K562 (cell line): ENCODE measurements at regions not wholly inside any gene's neighbourhood (a gene's known extent, or its start where the extent isn't known, plus 50 kb on each side); places are given as distances from the start of the nearest gene placed in this dataset.

Source experiments
- ATAC-seq: fragments of 200-7000 bp; cut with Tn5 transposase; 3 replicates; pipeline ENCODE4 v1.9.1; 2020; ENCODE audit warnings: moderate library complexity
- BruUV-seq: library from RNA; stranded (reverse); fragments of 400-500 nt; replicated peaks from 2 replicates; lab custom pipeline; 2021; lab: Mats Ljungman, UMichigan
- CTCF ChIA-PET: fragments of 300-600 bp; formaldehyde crosslinking; extraction: SDS; loops from one replicate; lab custom pipeline; 2021; ENCODE audit warnings: low intra/inter-chr PET ratio; lab: Yijun Ruan, JAX
- POLR2A ChIA-PET: fragments of 300-600, 350-650 bp; sonication (Branson Sonifier 250); formaldehyde crosslinking; extraction: SDS; loops from one replicate; lab custom pipeline; 2021; ENCODE audit warnings: antibody characterized with exemption, inconsistent platforms; lab: Yijun Ruan, JAX
- DNase-seq, 4 experiments: peaks; one replicate each; pipeline versions ENCODE4 v3.0.0 to v3.0.0-alpha.2; 2011 to 2018; ENCODE audit warnings: low spot score in 3 of 4, mixed read lengths in 3 of 4; ENCODE audit errors: extremely low read depth in 1 of 4
- FAIRE-seq: peaks from 2 replicates; lab custom pipeline; 2011; peaks lifted over from hg19 to GRCh38; lab: Jason Lieb, UNC
- H2AFZ ChIP-seq: 2 replicates; pipeline ENCODE4 v1.6.0; 2011; ENCODE audit warnings: low read depth, low read length, control low read depth, inconsistent platforms
- H3K27ac ChIP-seq: fragments of 200-600 bp; 3 replicates; pipeline ENCODE4 v1.8.0; 2011; ENCODE audit warnings: low read depth, mild to moderate bottlenecking, control low read depth, inconsistent platforms, low read length, moderate library complexity, mixed read lengths; ENCODE audit errors: extremely low read depth
- H3K27me3 ChIP-seq, 2 experiments: fragments of 300-600 bp in 1 of 2; 2 replicates in 1 of 2; 3 replicates in 1 of 2; pipeline versions ENCODE4 v1.6.0 to v1.8.0; 2011; ENCODE audit warnings: inconsistent platforms in 2 of 2, low read length in 2 of 2, mild to moderate bottlenecking in 1 of 2, mixed read lengths in 1 of 2, moderate library complexity in 1 of 2; ENCODE audit not compliant: control insufficient read depth in 2 of 2, insufficient read depth in 2 of 2
- H3K36me3 ChIP-seq: fragments of 300-600 bp; 3 replicates; pipeline ENCODE4 v1.8.0; 2011; ENCODE audit warnings: mild to moderate bottlenecking, low read length, inconsistent platforms; ENCODE audit not compliant: control insufficient read depth, insufficient read depth
- H3K4me1 ChIP-seq, 2 experiments: fragments of 200-600 bp in 1 of 2; replicated peaks in 1 of 2; 2 replicates in 1 of 2; 3 replicates in 1 of 2; pipeline versions ENCODE4 v1.5.1 to v1.8.0; 2011; ENCODE audit warnings: inconsistent platforms in 2 of 2, low read length in 2 of 2, mild to moderate bottlenecking in 1 of 2, mixed read lengths in 1 of 2, moderate library complexity in 1 of 2; ENCODE audit not compliant: control insufficient read depth in 2 of 2, insufficient read depth in 2 of 2
- H3K4me2 ChIP-seq: 2 replicates; pipeline ENCODE4 v1.6.1; 2011; ENCODE audit warnings: low read length, control low read depth, inconsistent platforms, mixed read lengths; ENCODE audit not compliant: insufficient read depth
- H3K4me3 ChIP-seq: fragments of 200-600 bp; sonication (generic), shearing (Covaris generic); 2 replicates; pipeline ENCODE4 v1.5.1; 2016; ENCODE audit warnings: control low read depth, inconsistent platforms
- H3K79me2 ChIP-seq: fragments of 200-600 bp; 3 replicates; pipeline ENCODE4 v1.8.0; 2011; ENCODE audit warnings: low read length, inconsistent platforms; ENCODE audit not compliant: control insufficient read depth, insufficient read depth
- H3K9ac ChIP-seq, 2 experiments: 2 replicates each; pipeline versions ENCODE4 v1.6.0 to v1.6.1; 2011; ENCODE audit warnings: low read depth in 2 of 2, low read length in 2 of 2, control low read depth in 1 of 2, inconsistent platforms in 1 of 2, mild to moderate bottlenecking in 1 of 2, mixed read lengths in 1 of 2; ENCODE audit not compliant: insufficient read depth in 1 of 2
- H3K9me1 ChIP-seq: one replicate; pipeline ENCODE4 v1.6.0; 2011; ENCODE audit warnings: inconsistent platforms, mild to moderate bottlenecking, low read length, moderate library complexity; ENCODE audit not compliant: control insufficient read depth, insufficient read depth
- H3K9me3 ChIP-seq: replicated peaks from 2 replicates; pipeline ENCODE4 v1.5.1; 2011; ENCODE audit warnings: low read depth, low read length, inconsistent platforms; ENCODE audit not compliant: control insufficient read depth, insufficient read depth
- H4K20me1 ChIP-seq: replicated peaks from 2 replicates; pipeline ENCODE4 v1.6.1; 2011; ENCODE audit warnings: low read length, inconsistent platforms, mixed read lengths; ENCODE audit not compliant: control insufficient read depth, insufficient read depth
- ELK3 ChIP-seq: fragments of 450-650 bp; formaldehyde crosslinking; IDR thresholded peaks from 2 replicates; pipeline ENCODE4 v1.4.0; 2020; ENCODE audit warnings: mild to moderate bottlenecking
- HOXB6 ChIP-seq: fragments of 250-450 bp; sonication (Bioruptor Pico); IDR thresholded peaks from 2 replicates; pipeline ENCODE4 v1.5.1; 2022; ENCODE audit warnings: mild to moderate bottlenecking, borderline replicate concordance
- RFX7 ChIP-seq: fragments of 250-450 bp; sonication (Bioruptor Pico); IDR thresholded peaks from 2 replicates; pipeline ENCODE4 v1.5.1; 2021; ENCODE audit warnings: mild to moderate bottlenecking
- SIRT6 ChIP-seq: IDR thresholded peaks from one replicate; pipeline ENCODE4 v1.6.1; 2012; ENCODE audit warnings: low read depth, mild to moderate bottlenecking, control low read depth, inconsistent platforms, low read length, moderate library complexity
- SMARCB1 ChIP-seq: IDR thresholded peaks from 2 replicates; pipeline ENCODE4 v1.6.1; 2011; ENCODE audit warnings: improper control_type of control experiment, low read depth; ENCODE audit not compliant: insufficient read length
- SNIP1 ChIP-seq: fragments of 450-650 bp; IDR thresholded peaks from 2 replicates; pipeline ENCODE4 v1.7.1; 2017; ENCODE audit warnings: low read depth, mild to moderate bottlenecking
- ZKSCAN3 ChIP-seq: fragments of 250-450 bp; sonication (Bioruptor Pico); IDR thresholded peaks from 2 replicates; pipeline ENCODE4 v1.4.0; 2020
- ZNF274 ChIP-seq: IDR thresholded peaks from 2 replicates; pipeline ENCODE4 v1.6.1; 2011; ENCODE audit warnings: low read depth, mild to moderate bottlenecking, low read length, moderate library complexity, borderline replicate concordance
- ZNF384 ChIP-seq: IDR thresholded peaks from 2 replicates; pipeline ENCODE4 v1.6.1; 2012; ENCODE audit warnings: low read depth, low read length, improper control_type of control experiment
- ZNF639 ChIP-seq, 2 experiments: fragments of 200-800 bp in 1 of 2; sonication (Bioruptor generic) in 1 of 2; sonication (generic) in 1 of 2; formaldehyde crosslinking in 1 of 2; IDR thresholded peaks in 1 of 2; conservative IDR thresholded peaks in 1 of 2; 2 replicates each; pipeline versions ENCODE4 v1.5.0 to v1.6.1; 2016 to 2020; ENCODE audit warnings: missing compliant biosample characterization in 1 of 2, missing genetic modification characterization in 1 of 2, missing genetic modification reagents in 1 of 2
- ZNF785 ChIP-seq: fragments of 250-450 bp; sonication (Bioruptor Pico); IDR thresholded peaks from 2 replicates; pipeline ENCODE4 v1.4.0; 2020; ENCODE audit warnings: mild to moderate bottlenecking
- WGBS: fragments of 100-300 bp; shearing (Covaris generic); methylation state at CpG from one replicate; pipeline ENCODE4 v1.1.6; 2016; ENCODE audit warnings: low coverage, mixed read lengths; ENCODE audit not compliant: insufficient coverage; ENCODE audit errors: missing lambda C conversion rate; 5-methylcytosine and 5-hydroxymethylcytosine counted together
- in situ Hi-C: fragments of 300-500 bp; cut with MboI; formaldehyde crosslinking; loops from 4 replicates; pipeline ENCODE4 v1.15.0; 2018; ENCODE audit warnings: inconsistent platforms, mixed read lengths
- intact Hi-C: fragments of 100-400 bp; cut with micrococcal nuclease; formaldehyde crosslinking; loops from 2 replicates; pipeline ENCODE4 v1.14.2; 2022

GRCh38 chr18:10142056-10142455 lies 228.2 kb downstream of the VAPA start (continued):
- TF ChIP-seq ELK3 (CRISPR knock-in tag) (no peak), SMARCB1 (no peak), ZNF384 (no peak), ZNF274 (no peak)

GRCh38 chr18:10142496-10143160 lies 228.8 kb downstream of the VAPA start:
- Histone ChIP-seq H2AFZ (no peak overlapping the region), H4K20me1 (0 out of 2 replicates have a peak, but pooled peaks cover 5% of the 10 kb centered on the region), H3K27ac (no peak overlapping the region), H3K4me2 (no peak overlapping the region), H3K27me3 (peaks cover 13 to 38% of the 10 kb centered on the region in 2 experiments; a peak in 4 of 5 replicates), H3K4me3 (no peak overlapping the region), H3K79me2 (no peaks in the 10 kb centered on the region), H3K9me1 (no peaks in the 10 kb centered on the region), H3K9me3 (no peaks in the 10 kb centered on the region), H3K4me1 (no peaks in the 10 kb centered on the region), H3K9ac (no peak overlapping the region), H3K36me3 (no peaks in the 10 kb centered on the region)
- ATAC-seq (no peak), DNase-seq (no peak), FAIRE-seq (no peak)
- no TSS peak for BruUV-seq
- in situ Hi-C loops (no loop called here), intact Hi-C loops (no loop called here)
- WGBS, result 5% methylated on average over 14 of the region's 14 CpGs
- ChIA-PET POLR2A (interaction anchor here (0.8 to 1.6 kb wide), 2 partner anchors 17 to 98 kb away, joined by 3 to 4 read pairs; no protein-coding TSS in a partner anchor), CTCF (no interaction called here)
- no peak for TF ChIP-seq HOXB6 (CRISPR knock-in tag)
- TF ChIP-seq RFX7, result no peak
- TF ChIP-seq SIRT6, result no peak
- TF ChIP-seq SNIP1, result no peak
- no peak for TF ChIP-seq ZNF785
- no peak for TF ChIP-seq ZNF639 (CRISPR knock-in tag; conservative IDR thresholded peaks at IDR 0.05 in 1 of 2, IDR thresholded peaks at IDR 0.05 in 1 of 2)
- no peak for TF ChIP-seq ZKSCAN3
